GM12878 (cell line): ENCODE measurements at regions not wholly inside any gene's neighbourhood (a gene's known extent, or its start where the extent isn't known, plus 50 kb on each side); places are given as distances from the start of the nearest gene placed in this dataset.

Source experiments
- ATAC-seq: fragments of 200-7000 bp; cut with Tn5 transposase; 3 replicates; pipeline ENCODE4 v1.9.1; 2020; ENCODE audit warnings: mild to moderate bottlenecking, moderate library complexity
- BruUV-seq: library from RNA; stranded (reverse); fragments of 400-500 nt; replicated peaks from 2 replicates; lab custom pipeline; 2021; lab: Mats Ljungman, UMichigan
- CTCF ChIA-PET: fragments of 300-600 bp; sonication (Branson Sonifier 250); formaldehyde crosslinking; extraction: SDS; loops from one replicate; lab custom pipeline; 2021; ENCODE audit warnings: inconsistent platforms; lab: Yijun Ruan, JAX
- POLR2A ChIA-PET: fragments of 350-600 bp; formaldehyde crosslinking; extraction: SDS; loops from one replicate; lab custom pipeline; 2021; ENCODE audit warnings: inconsistent platforms; lab: Charles Lee
- RAD21 ChIA-PET: fragments of 300-600 bp; sonication (Branson Sonifier 250); formaldehyde crosslinking; loops from one replicate; lab custom pipeline; 2023; ENCODE audit warnings: antibody characterized with exemption; ENCODE audit not compliant: unreplicated experiment; lab: Charles Lee
- SMC1A ChIA-PET: fragments of 300-600 bp; sonication (Branson Sonifier 250); formaldehyde crosslinking; loops from one replicate; lab custom pipeline; 2023; ENCODE audit not compliant: unreplicated experiment, uncharacterized antibody; lab: Charles Lee
- DNase-seq: peaks from one replicate; pipeline ENCODE4 v3.0.0-alpha.2; 2011; ENCODE audit warnings: low read depth, low spot score
- FAIRE-seq: peaks from 3 replicates; lab custom pipeline; 2011; peaks lifted over from hg19 to GRCh38; lab: Jason Lieb, UNC
- H2AFZ ChIP-seq: 2 replicates; pipeline ENCODE4 v1.6.0; 2011; ENCODE audit warnings: low read depth, low read length, control low read depth; ENCODE audit not compliant: control insufficient read depth
- H3K27ac ChIP-seq: 2 replicates; pipeline ENCODE4 v1.5.1; 2011; ENCODE audit warnings: control low read depth; ENCODE audit not compliant: control insufficient read depth, insufficient read depth
- H3K27me3 ChIP-seq, 2 experiments: replicated peaks in 1 of 2; 2 replicates each; pipeline versions ENCODE4 v1.6.0 to v1.6.1; 2011; ENCODE audit warnings: low read length in 1 of 2; ENCODE audit not compliant: control insufficient read depth in 2 of 2, insufficient read depth in 2 of 2
- H3K36me3 ChIP-seq, 2 experiments: 2 replicates each; pipeline ENCODE4 v1.5.1; 2011; ENCODE audit warnings: low read length in 1 of 2; ENCODE audit not compliant: control insufficient read depth in 2 of 2, insufficient read depth in 2 of 2
- H3K4me1 ChIP-seq: 2 replicates; pipeline ENCODE4 v1.6.1; 2011; ENCODE audit warnings: mild to moderate bottlenecking, low read length, moderate library complexity, mixed read lengths; ENCODE audit not compliant: control insufficient read depth, insufficient read depth
- H3K4me2 ChIP-seq: 2 replicates; pipeline ENCODE4 v1.6.0; 2011; ENCODE audit warnings: control low read depth; ENCODE audit not compliant: control insufficient read depth, insufficient read depth
- H3K4me3 ChIP-seq: fragments of 200-600 bp; sonication (generic); 2 replicates; pipeline ENCODE4 v1.5.1; 2016
- H3K79me2 ChIP-seq: 2 replicates; pipeline ENCODE4 v1.6.0; 2011; ENCODE audit warnings: low read length; ENCODE audit not compliant: control insufficient read depth, insufficient read depth
- H3K9ac ChIP-seq: 2 replicates; pipeline ENCODE4 v1.8.0; 2011; ENCODE audit warnings: low read length, control low read depth, mixed read lengths; ENCODE audit not compliant: control insufficient read depth, insufficient read depth
- H3K9me3 ChIP-seq: replicated peaks from 3 replicates; pipeline ENCODE4 v1.5.1; 2011; ENCODE audit warnings: mild to moderate bottlenecking, low read length; ENCODE audit not compliant: control insufficient read depth, insufficient read depth
- H4K20me1 ChIP-seq: 2 replicates; pipeline ENCODE4 v1.6.0; 2011; ENCODE audit not compliant: control insufficient read depth, insufficient read depth
- BACH1 ChIP-seq: fragments of 450-650 bp; IDR thresholded peaks from 2 replicates; pipeline ENCODE4 v1.6.1; 2017; ENCODE audit warnings: mild to moderate bottlenecking, borderline replicate concordance
- BMI1 ChIP-seq: fragments of 450-650 bp; IDR thresholded peaks from 2 replicates; pipeline ENCODE4 v1.6.1; 2016; ENCODE audit warnings: mild to moderate bottlenecking, moderate library complexity, borderline replicate concordance
- ELK1 ChIP-seq: IDR thresholded peaks from 2 replicates; pipeline ENCODE4 v1.6.1; 2012; ENCODE audit warnings: low read depth, low read length, improper control_type of control experiment
- EP300 ChIP-seq, 2 experiments: fragments of 150-350 bp in 1 of 2; IDR thresholded peaks; 2 replicates each; pipeline ENCODE4 v1.6.1; 2011 to 2012; ENCODE audit warnings: low read depth in 2 of 2, low read length in 2 of 2, borderline replicate concordance in 1 of 2, improper control_type of control experiment in 1 of 2, inconsistent platforms in 1 of 2; ENCODE audit not compliant: control insufficient read depth in 1 of 2
- SIN3A ChIP-seq: IDR thresholded peaks from 2 replicates; pipeline ENCODE4 v1.6.1; 2012; ENCODE audit warnings: low read depth, low read length, improper control_type of control experiment
- SKIL ChIP-seq: fragments of 450-650 bp; IDR thresholded peaks from 2 replicates; pipeline ENCODE4 v1.6.1; 2017; ENCODE audit warnings: mild to moderate bottlenecking, low read depth, inconsistent platforms; ENCODE audit not compliant: poor library complexity, severe bottlenecking
- SP1 ChIP-seq: IDR thresholded peaks from one replicate; pipeline ENCODE4 v1.6.1; 2011; ENCODE audit warnings: low read depth, low read length
- TARDBP ChIP-seq: IDR thresholded peaks from 2 replicates; pipeline ENCODE4 v1.6.1; 2016; ENCODE audit warnings: borderline replicate concordance
- TCF3 ChIP-seq: IDR thresholded peaks from 2 replicates; pipeline ENCODE4 v1.6.1; 2012; ENCODE audit warnings: low read depth, mild to moderate bottlenecking, low read length, borderline replicate concordance; ENCODE audit not compliant: insufficient read depth
- ZNF207 ChIP-seq: fragments of 450-650 bp; IDR thresholded peaks from 2 replicates; pipeline ENCODE4 v1.6.1; 2014; ENCODE audit warnings: antibody characterized with exemption, mild to moderate bottlenecking, borderline replicate concordance
- WGBS: methylation state at CpG from one replicate; pipeline ENCODE4 v1.1.6; 2016; ENCODE audit warnings: low lambda C conversion rate; ENCODE audit not compliant: insufficient replicate concordance, insufficient coverage; ENCODE audit errors: missing lambda C conversion rate; 5-methylcytosine and 5-hydroxymethylcytosine counted together
- in situ Hi-C: fragments of 300-500 bp; cut with MboI; formaldehyde crosslinking; loops from 9 replicates; pipeline ENCODE4 v1.14.3; 2018; ENCODE audit warnings: mixed read lengths
- intact Hi-C: fragments of 100-400 bp; cut with micrococcal nuclease; formaldehyde crosslinking; loops from one replicate; pipeline ENCODE4 v1.14.2; 2022; ENCODE audit not compliant: unreplicated experiment
- TF ChIP-seq, protein P1 (sequence below): fragments of 450-650 bp; IDR thresholded peaks from 2 replicates; pipeline ENCODE4 v1.6.1; 2016; ENCODE audit warnings: mild to moderate bottlenecking

GRCh38 chr6:165825256-165825815 is 162.3 kb upstream of the PDE10A start:
- DNase-seq (no peak), ATAC-seq (no peak), FAIRE-seq (no peak)
- no TSS peak for BruUV-seq
- Histone ChIP-seq H3K27me3 (0 out of 4 replicates have a peak, but pooled peaks cover 0 to 3% of the 10 kb centered on the region in 2 experiments), H3K79me2 (no peaks in the 10 kb centered on the region), H3K9ac (no peak overlapping the region), H3K9me3 (no peaks in the 10 kb centered on the region), H2AFZ (no peak overlapping the region), H3K4me2 (no peak overlapping the region), H3K36me3 (no peaks in the 10 kb centered on the region), H3K27ac (no peak overlapping the region), H4K20me1 (no peaks in the 10 kb centered on the region), H3K4me1 (no peaks in the 10 kb centered on the region), H3K4me3 (no peak overlapping the region)
- POLR2A ChIA-PET: no interaction called here
- RAD21 ChIA-PET: no interaction called here
- intact Hi-C loops: no loop called here
- TF ChIP-seq SKIL: no peak
- no peak for TF ChIP-seq ZNF207
- CTCF ChIA-PET: interaction anchor here (0.5 to 1.7 kb wide), 2 partner anchors 16 to 95 kb away, joined by 3 to 7 read pairs; no protein-coding TSS in a partner anchor
- in situ Hi-C loops: no loop called here
- WGBS: 20% methylated on average over 9 of the region's 9 CpGs
- SMC1A ChIA-PET: no interaction called here

DNA sequence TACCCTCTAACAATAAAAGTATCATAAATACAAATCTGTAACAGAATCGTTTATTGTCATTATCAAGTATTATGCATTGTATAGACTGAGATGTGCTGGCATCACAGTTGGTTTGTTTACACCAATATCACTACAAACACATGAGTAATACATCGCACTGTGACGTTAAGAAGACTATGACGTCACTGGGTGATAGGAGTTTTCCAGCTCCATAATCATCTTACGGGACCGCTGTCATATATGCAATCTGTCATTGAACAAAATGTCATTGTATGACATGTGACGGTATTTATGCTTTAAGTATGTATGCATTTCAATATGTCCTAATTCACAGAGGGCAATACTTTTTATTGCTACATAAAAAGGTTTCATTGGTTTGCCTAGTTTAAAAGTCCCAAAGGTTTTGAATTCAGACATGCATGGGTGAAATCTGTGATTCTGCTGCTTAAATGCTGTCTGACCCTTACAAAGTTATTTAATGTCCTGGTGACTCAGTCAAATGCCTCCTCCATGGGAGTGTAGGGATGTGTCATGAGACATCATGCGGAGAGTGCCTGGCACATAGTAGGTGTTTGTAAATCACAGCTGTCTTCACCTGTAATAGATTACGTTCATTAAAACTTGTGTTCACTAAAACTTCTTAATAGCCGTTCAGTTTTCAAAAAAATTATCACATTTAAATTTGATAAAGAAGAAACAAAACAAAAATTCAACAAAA is 160.7 kb upstream of the PDE10A start:
- H3K79me2 ChIP-seq: no peaks in the 10 kb centered on the region
- H3K4me2 ChIP-seq: no peak overlapping the region
- ChIA-PET POLR2A (interaction anchor here (0.5 kb wide), 1 partner anchor 226 kb away, joined by 3 read pairs; no protein-coding TSS in a partner anchor), RAD21 (no interaction called here), SMC1A (no interaction called here), CTCF (interaction anchor here (1.0 to 1.7 kb wide), 2 partner anchors 18 to 23 kb away, joined by 3 to 7 read pairs; no protein-coding TSS in a partner anchor)
- no peaks in the 10 kb centered on the region for H3K9me3 ChIP-seq
- H3K4me3 ChIP-seq: no peak overlapping the region
- H2AFZ ChIP-seq: no peak overlapping the region
- 66% methylated on average over 10 of the region's 10 CpGs for WGBS
- in situ Hi-C loops: no loop called here
- no peaks in the 10 kb centered on the region for H4K20me1 ChIP-seq
- intact Hi-C loops: no loop called here
- H3K27me3 ChIP-seq: peaks cover 0 to 3% of the 10 kb centered on the region in 2 experiments; a peak in 1 of 4 replicates
- FAIRE-seq (no peak), ATAC-seq (no peak), DNase-seq (no peak)
- H3K36me3 ChIP-seq: no peaks in the 10 kb centered on the region
- BruUV-seq: no TSS peak
- H3K27ac ChIP-seq: no peak overlapping the region
- H3K4me1 ChIP-seq: no peaks in the 10 kb centered on the region
- no peak overlapping the region for H3K9ac ChIP-seq
- TF ChIP-seq SP1 (no peak), TCF3 (no peak), ELK1 (no peak), BMI1 (no peak), SIN3A (no peak), EP300 (IDR thresholded peaks at IDR 0.05; ENCODE audit: borderline replicate concordance in 1 of 2, control insufficient read depth in 1 of 2, low read depth in 2 of 2, low read length in 2 of 2) (no peak), TARDBP (no peak), BACH1 (no peak)
- TF ChIP-seq, protein P1, sequence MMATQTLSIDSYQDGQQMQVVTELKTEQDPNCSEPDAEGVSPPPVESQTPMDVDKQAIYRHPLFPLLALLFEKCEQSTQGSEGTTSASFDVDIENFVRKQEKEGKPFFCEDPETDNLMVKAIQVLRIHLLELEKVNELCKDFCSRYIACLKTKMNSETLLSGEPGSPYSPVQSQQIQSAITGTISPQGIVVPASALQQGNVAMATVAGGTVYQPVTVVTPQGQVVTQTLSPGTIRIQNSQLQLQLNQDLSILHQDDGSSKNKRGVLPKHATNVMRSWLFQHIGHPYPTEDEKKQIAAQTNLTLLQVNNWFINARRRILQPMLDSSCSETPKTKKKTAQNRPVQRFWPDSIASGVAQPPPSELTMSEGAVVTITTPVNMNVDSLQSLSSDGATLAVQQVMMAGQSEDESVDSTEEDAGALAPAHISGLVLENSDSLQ: no peak
